Stimulated activated CD4-positive, alpha-beta T cell treated with anti-CD3 and anti-CD28 coated beads, Interleukin-1b, Interleukin-23, amount 100 ng/mL, for 48 hours (primary cell): ENCODE measurements at regions not wholly inside any gene's neighbourhood (a gene's known extent, or its start where the extent isn't known, plus 50 kb on each side); places are given as distances from the start of the nearest gene placed in this dataset.
"Not testable (repeated sequence)": the region's sequence is repeated elsewhere in the genome, so short reads cannot be mapped to it uniquely, and the experiment has no call there.

Experiments used
- DNase-seq: peaks from one replicate; pipeline ENCODE4 v3.0.0-alpha.2; 2020

GRCh38 chr6:103504501-103505154 is 1355.1 kb downstream of the HACE1 start:
- DNase-seq, result no peak

- DNase-seq, result not testable (repeated sequence)
Observed at GRCh38 chr6:103496588-103496987, 1363.1 kb downstream of the HACE1 start.

- no peak for DNase-seq
Observed at GRCh38 chr6:103456652-103457051, 1403.1 kb downstream of the HACE1 start.

GRCh38 chr6:103455275-103455674 is 1404.4 kb downstream of the HACE1 start:
- no peak for DNase-seq

- no peak for DNase-seq
Observed at GRCh38 chr6:103409475-103409874, 1450.2 kb downstream of the HACE1 start.

GRCh38 chr6:103405321-103405720 is 1454.4 kb downstream of the HACE1 start:
- no peak for DNase-seq

GRCh38 chr6:103404799-103405198 is 1454.9 kb downstream of the HACE1 start:
- DNase-seq, result no peak

GRCh38 chr6:103396768-103397167 is 1463.0 kb downstream of the HACE1 start:
- no peak for DNase-seq

GRCh38 chr6:103379272-103379671 is 1480.4 kb downstream of the HACE1 start:
- no peak for DNase-seq

- DNase-seq, result no peak
Observed at GRCh38 chr6:103367212-103367611, 1492.5 kb downstream of the HACE1 start.

GRCh38 chr6:103356531-103356930 is 1503.2 kb downstream of the HACE1 start:
- no peak for DNase-seq

- no peak for DNase-seq
Observed at GRCh38 chr6:103344554-103345163, 1515.1 kb downstream of the HACE1 start.

- no peak for DNase-seq
Observed at GRCh38 chr6:103335412-103335811, 1524.3 kb downstream of the HACE1 start.

- DNase-seq, result no peak
Observed at GRCh38 chr6:103326760-103327757, 1532.7 kb downstream of the HACE1 start.

- no peak for DNase-seq
Observed at GRCh38 chr6:103313432-103313831, 1546.3 kb downstream of the HACE1 start.

- DNase-seq, result not testable (repeated sequence)
Observed at GRCh38 chr6:103294376-103294775, 1565.3 kb downstream of the HACE1 start.

- no peak for DNase-seq
Observed at GRCh38 chr6:103284835-103285234, 1574.9 kb downstream of the HACE1 start.

- no peak for DNase-seq
Observed at GRCh38 chr6:103280417-103280816, 1579.3 kb downstream of the HACE1 start.

GRCh38 chr6:103277936-103278335 is 1581.8 kb downstream of the HACE1 start:
- DNase-seq, result no peak

GRCh38 chr6:103273048-103273447 is 1586.7 kb downstream of the HACE1 start:
- no peak for DNase-seq

GRCh38 chr6:103269581-103269980 is 1590.1 kb downstream of the HACE1 start:
- no peak for DNase-seq

- no peak for DNase-seq
Observed at GRCh38 chr6:103268335-103268734, 1591.4 kb downstream of the HACE1 start.

- DNase-seq, result no peak
Observed at GRCh38 chr6:103264020-103264419, 1595.7 kb downstream of the HACE1 start.

GRCh38 chr6:103255132-103255531 is 1604.6 kb downstream of the HACE1 start:
- no peak for DNase-seq
